HepG2 (cell line): ENCODE measurements at regions not wholly inside any gene's neighbourhood (a gene's known extent, or its start where the extent isn't known, plus 50 kb on each side); places are given as distances from the start of the nearest gene placed in this dataset.

Source experiments
- ATAC-seq: fragments of 200-7000 bp; cut with Tn5 transposase; 3 replicates; pipeline ENCODE4 v1.9.1; 2020; ENCODE audit warnings: mild to moderate bottlenecking, moderate library complexity
- BruUV-seq: library from RNA; stranded (reverse); fragments of 400-500 nt; replicated peaks from 2 replicates; lab custom pipeline; 2021; lab: Mats Ljungman, UMichigan
- CTCF ChIA-PET: fragments of 300-600 bp; formaldehyde crosslinking; extraction: SDS; loops from one replicate; lab custom pipeline; 2021; ENCODE audit warnings: low total read pairs, inconsistent platforms, low intra/inter-chr PET ratio; lab: Yijun Ruan, JAX
- POLR2A ChIA-PET: fragments of 350-600 bp; sonication (Branson Sonifier 250); formaldehyde crosslinking; loops from one replicate; lab custom pipeline; 2020; ENCODE audit warnings: antibody characterized with exemption, inconsistent platforms; lab: Yijun Ruan, JAX
- DNase-seq: peaks from one replicate; pipeline ENCODE4 v3.0.0-alpha.2; 2015; ENCODE audit warnings: low spot score
- FAIRE-seq: peaks from 3 replicates; lab custom pipeline; 2011; peaks lifted over from hg19 to GRCh38; lab: Jason Lieb, UNC
- H2AFZ ChIP-seq: one replicate; pipeline ENCODE4 v1.6.1; 2011; ENCODE audit warnings: low read length, inconsistent platforms
- H3K27ac ChIP-seq: fragments of 300-600 bp; 3 replicates; pipeline ENCODE4 v1.8.0; 2011; ENCODE audit warnings: mixed run types, mild to moderate bottlenecking, mixed read lengths, low read length, inconsistent platforms; ENCODE audit not compliant: insufficient read depth; ENCODE audit errors: extremely low read length
- H3K27me3 ChIP-seq, 2 experiments: fragments of 200-600 bp in 1 of 2; 2 replicates in 1 of 2; 3 replicates in 1 of 2; pipeline versions ENCODE4 v1.6.0 to v1.8.0; 2011; ENCODE audit warnings: low read length in 2 of 2, mild to moderate bottlenecking in 2 of 2, moderate library complexity in 2 of 2, inconsistent platforms in 1 of 2; ENCODE audit not compliant: insufficient read depth in 2 of 2, control insufficient read depth in 1 of 2
- H3K36me3 ChIP-seq, 2 experiments: fragments of 200-600 bp in 1 of 2; replicated peaks in 1 of 2; 2 replicates in 1 of 2; 3 replicates in 1 of 2; pipeline versions ENCODE4 v1.5.1 to v1.8.0; 2011; ENCODE audit warnings: low read length in 2 of 2, inconsistent platforms in 1 of 2; ENCODE audit not compliant: insufficient read depth in 2 of 2, control insufficient read depth in 1 of 2
- H3K4me1 ChIP-seq: 2 replicates; pipeline ENCODE4 v1.5.1; 2012; ENCODE audit warnings: low read length, inconsistent platforms; ENCODE audit not compliant: insufficient read depth
- H3K4me2 ChIP-seq: 2 replicates; pipeline ENCODE4 v1.6.0; 2011; ENCODE audit warnings: low read depth, low read length, inconsistent platforms
- H3K4me3 ChIP-seq, 3 experiments: fragments of 200-600 bp in 1 of 3; sonication (generic), shearing (Covaris generic) in 1 of 3; replicated peaks in 1 of 3; 2 replicates each; pipeline ENCODE4 v1.5.1; 2011 to 2016; ENCODE audit warnings: low read length in 3 of 3, inconsistent platforms in 2 of 3, low read depth in 2 of 3, mild to moderate bottlenecking in 2 of 3, control low read depth in 1 of 3, mixed read lengths in 1 of 3; ENCODE audit not compliant: insufficient read depth in 1 of 3
- H3K79me2 ChIP-seq: one replicate; pipeline ENCODE4 v1.6.1; 2011; ENCODE audit warnings: low read length, inconsistent platforms; ENCODE audit not compliant: insufficient read depth
- H3K9ac ChIP-seq: 2 replicates; pipeline ENCODE4 v1.6.0; 2011; ENCODE audit warnings: mild to moderate bottlenecking, low read depth, low read length, inconsistent platforms; ENCODE audit not compliant: insufficient read depth
- H3K9me3 ChIP-seq: 2 replicates; pipeline ENCODE4 v1.5.1; 2012; ENCODE audit warnings: mild to moderate bottlenecking, low read length
- H4K20me1 ChIP-seq: 2 replicates; pipeline ENCODE4 v1.6.0; 2011; ENCODE audit warnings: inconsistent platforms, mild to moderate bottlenecking, low read length, moderate library complexity; ENCODE audit not compliant: insufficient read depth
- ELF1 ChIP-seq: sonication (generic); formaldehyde crosslinking; IDR thresholded peaks from 2 replicates; pipeline ENCODE4 v1.4.0; 2020; ENCODE audit warnings: missing genetic modification reagents
- MTA1 ChIP-seq: sonication (generic); formaldehyde crosslinking; IDR thresholded peaks from 2 replicates; pipeline ENCODE4 v1.4.0; 2020; ENCODE audit warnings: missing genetic modification reagents, mild to moderate bottlenecking, borderline replicate concordance
- PITX1 ChIP-seq: sonication (generic); formaldehyde crosslinking; IDR thresholded peaks from 2 replicates; pipeline ENCODE4 v1.5.1; 2020; ENCODE audit warnings: mild to moderate bottlenecking, missing genetic modification reagents
- TCF12 ChIP-seq, 2 experiments: fragments of 450-650 bp in 1 of 2; sonication (generic) in 1 of 2; formaldehyde crosslinking in 1 of 2; IDR thresholded peaks; 2 replicates each; pipeline versions ENCODE4 v1.6.1 to v1.8.0; 2017 to 2022; ENCODE audit warnings: antibody characterized with exemption in 1 of 2, mild to moderate bottlenecking in 1 of 2, missing genetic modification reagents in 1 of 2, moderate library complexity in 1 of 2
- ZEB1 ChIP-seq: IDR thresholded peaks from 2 replicates; pipeline ENCODE4 v1.6.1; 2012; ENCODE audit warnings: mild to moderate bottlenecking, low read depth, inconsistent platforms; ENCODE audit not compliant: insufficient replicate concordance
- ZNF264 ChIP-seq: sonication (generic); formaldehyde crosslinking; IDR thresholded peaks from 2 replicates; pipeline ENCODE4 v1.4.0; 2020; ENCODE audit warnings: missing genetic modification reagents
- ZNF326 ChIP-seq: sonication (generic); formaldehyde crosslinking; IDR thresholded peaks from 2 replicates; pipeline ENCODE4 v1.4.0; 2020; ENCODE audit warnings: missing genetic modification reagents, borderline replicate concordance
- ZNF446 ChIP-seq: sonication (generic); formaldehyde crosslinking; IDR thresholded peaks from 2 replicates; pipeline ENCODE4 v1.5.0; 2020; ENCODE audit warnings: mild to moderate bottlenecking, missing genetic modification reagents
- ZNF761 ChIP-seq: sonication (generic); formaldehyde crosslinking; conservative IDR thresholded peaks from 2 replicates; pipeline ENCODE4 v1.4.0; 2020; ENCODE audit warnings: mild to moderate bottlenecking, missing genetic modification reagents
- ZSCAN9 ChIP-seq: IDR thresholded peaks from 2 replicates; pipeline ENCODE4 v1.6.1; 2016; ENCODE audit warnings: borderline replicate concordance
- WGBS: methylation state at CpG from one replicate; pipeline ENCODE4 v1.1.6; 2017; ENCODE audit warnings: low lambda C conversion rate; 5-methylcytosine and 5-hydroxymethylcytosine counted together
- in situ Hi-C: cut with HindIII; loops from 2 replicates; pipeline ENCODE4 v1.10.0; 2017; ENCODE audit warnings: low pct_unique_long_range_greater_than_20kb; ENCODE audit not compliant: extremely low pct_ligation_motif_present
- intact Hi-C: fragments of 100-400 bp; cut with micrococcal nuclease; formaldehyde crosslinking; loops from one replicate; pipeline ENCODE4 v1.10.0; 2022; ENCODE audit not compliant: unreplicated experiment
- TF ChIP-seq, protein P1 (sequence below): sonication (generic); formaldehyde crosslinking; IDR thresholded peaks from 2 replicates; pipeline ENCODE4 v1.4.0; 2020; ENCODE audit warnings: missing genetic modification reagents
- TF ChIP-seq, protein P2 (sequence below): IDR thresholded peaks from 2 replicates; pipeline ENCODE4 v1.6.1; 2016; ENCODE audit warnings: control low read depth

DNA sequence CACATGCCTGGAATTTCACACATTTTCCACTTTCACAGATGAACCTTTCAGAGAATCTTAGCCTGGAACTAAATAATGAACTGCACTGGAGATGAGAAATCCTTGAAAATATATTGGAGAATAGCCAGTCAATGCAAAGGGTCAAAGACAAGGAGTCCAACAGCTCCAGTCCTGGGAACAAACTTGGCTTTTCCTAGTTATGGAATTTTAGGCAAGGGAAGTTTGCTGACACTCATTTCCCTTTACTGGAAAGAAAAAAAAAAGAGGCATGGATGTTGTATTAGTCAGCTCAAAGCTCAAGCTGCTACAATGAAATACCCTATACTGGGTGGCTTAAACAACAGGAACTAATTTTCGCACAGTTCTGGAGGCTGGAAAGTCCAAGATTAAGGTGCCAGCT is 690.8 kb upstream of the ARPP21 start:
- H3K4me1 ChIP-seq = no peaks in the 10 kb centered on the region
- in situ Hi-C loops = no loop called here
- FAIRE-seq (no peak), DNase-seq (no peak), ATAC-seq (no peak)
- H3K9ac ChIP-seq = no peak overlapping the region
- no peaks in the 10 kb centered on the region for H3K79me2 ChIP-seq
- no peaks in the 10 kb centered on the region for H3K27me3 ChIP-seq
- H3K4me3 ChIP-seq = no peak overlapping the region
- 0% methylated on average over 1 of the region's 1 CpG for WGBS
- H2AFZ ChIP-seq = no peak overlapping the region
- intact Hi-C loops = no loop called here
- no peak for TF ChIP-seq TCF12 (IDR thresholded peaks at IDR 0.05)
- TF ChIP-seq TCF12 (CRISPR knock-in tag; IDR thresholded peaks at IDR 0.05) = no peak
- no peak for TF ChIP-seq PITX1 (CRISPR knock-in tag)
- TF ChIP-seq ZNF761 (CRISPR knock-in tag) = no peak
- TF ChIP-seq, protein P1, sequence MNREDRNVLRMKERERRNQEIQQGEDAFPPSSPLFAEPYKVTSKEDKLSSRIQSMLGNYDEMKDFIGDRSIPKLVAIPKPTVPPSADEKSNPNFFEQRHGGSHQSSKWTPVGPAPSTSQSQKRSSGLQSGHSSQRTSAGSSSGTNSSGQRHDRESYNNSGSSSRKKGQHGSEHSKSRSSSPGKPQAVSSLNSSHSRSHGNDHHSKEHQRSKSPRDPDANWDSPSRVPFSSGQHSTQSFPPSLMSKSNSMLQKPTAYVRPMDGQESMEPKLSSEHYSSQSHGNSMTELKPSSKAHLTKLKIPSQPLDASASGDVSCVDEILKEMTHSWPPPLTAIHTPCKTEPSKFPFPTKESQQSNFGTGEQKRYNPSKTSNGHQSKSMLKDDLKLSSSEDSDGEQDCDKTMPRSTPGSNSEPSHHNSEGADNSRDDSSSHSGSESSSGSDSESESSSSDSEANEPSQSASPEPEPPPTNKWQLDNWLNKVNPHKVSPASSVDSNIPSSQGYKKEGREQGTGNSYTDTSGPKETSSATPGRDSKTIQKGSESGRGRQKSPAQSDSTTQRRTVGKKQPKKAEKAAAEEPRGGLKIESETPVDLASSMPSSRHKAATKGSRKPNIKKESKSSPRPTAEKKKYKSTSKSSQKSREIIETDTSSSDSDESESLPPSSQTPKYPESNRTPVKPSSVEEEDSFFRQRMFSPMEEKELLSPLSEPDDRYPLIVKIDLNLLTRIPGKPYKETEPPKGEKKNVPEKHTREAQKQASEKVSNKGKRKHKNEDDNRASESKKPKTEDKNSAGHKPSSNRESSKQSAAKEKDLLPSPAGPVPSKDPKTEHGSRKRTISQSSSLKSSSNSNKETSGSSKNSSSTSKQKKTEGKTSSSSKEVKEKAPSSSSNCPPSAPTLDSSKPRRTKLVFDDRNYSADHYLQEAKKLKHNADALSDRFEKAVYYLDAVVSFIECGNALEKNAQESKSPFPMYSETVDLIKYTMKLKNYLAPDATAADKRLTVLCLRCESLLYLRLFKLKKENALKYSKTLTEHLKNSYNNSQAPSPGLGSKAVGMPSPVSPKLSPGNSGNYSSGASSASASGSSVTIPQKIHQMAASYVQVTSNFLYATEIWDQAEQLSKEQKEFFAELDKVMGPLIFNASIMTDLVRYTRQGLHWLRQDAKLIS (CRISPR knock-in tag) = no peak
- TF ChIP-seq, protein P2, sequence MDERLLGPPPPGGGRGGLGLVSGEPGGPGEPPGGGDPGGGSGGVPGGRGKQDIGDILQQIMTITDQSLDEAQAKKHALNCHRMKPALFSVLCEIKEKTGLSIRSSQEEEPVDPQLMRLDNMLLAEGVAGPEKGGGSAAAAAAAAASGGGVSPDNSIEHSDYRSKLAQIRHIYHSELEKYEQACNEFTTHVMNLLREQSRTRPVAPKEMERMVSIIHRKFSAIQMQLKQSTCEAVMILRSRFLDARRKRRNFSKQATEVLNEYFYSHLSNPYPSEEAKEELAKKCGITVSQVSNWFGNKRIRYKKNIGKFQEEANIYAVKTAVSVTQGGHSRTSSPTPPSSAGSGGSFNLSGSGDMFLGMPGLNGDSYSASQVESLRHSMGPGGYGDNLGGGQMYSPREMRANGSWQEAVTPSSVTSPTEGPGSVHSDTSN (CRISPR knock-in tag) = no peak
- no peak for TF ChIP-seq ZNF326 (CRISPR knock-in tag)
- no peak for TF ChIP-seq ZNF446
- no peak for TF ChIP-seq ZSCAN9
- no peak for TF ChIP-seq ELF1 (CRISPR knock-in tag)
- TF ChIP-seq ZEB1 = no peak
- no peak for TF ChIP-seq ZNF264
- no peak for TF ChIP-seq MTA1 (CRISPR knock-in tag)
- TF ChIP-seq, all 625 proteins: peak for 0
- POLR2A ChIA-PET = no interaction called here
- H3K27ac ChIP-seq = no peak overlapping the region
- H3K36me3 ChIP-seq = no peaks in the 10 kb centered on the region
- CTCF ChIA-PET = no interaction called here
- H4K20me1 ChIP-seq = no peaks in the 10 kb centered on the region
- BruUV-seq = no TSS peak
- peaks cover 51% of the 10 kb centered on the region for H3K9me3 ChIP-seq
- H3K4me2 ChIP-seq = no peak overlapping the region
